ENCODE measurements at regions not wholly inside any gene's neighbourhood (a gene's known extent, or its start where the extent isn't known, plus 50 kb on each side); places are given as distances from the start of the nearest gene placed in this dataset.

DNA sequence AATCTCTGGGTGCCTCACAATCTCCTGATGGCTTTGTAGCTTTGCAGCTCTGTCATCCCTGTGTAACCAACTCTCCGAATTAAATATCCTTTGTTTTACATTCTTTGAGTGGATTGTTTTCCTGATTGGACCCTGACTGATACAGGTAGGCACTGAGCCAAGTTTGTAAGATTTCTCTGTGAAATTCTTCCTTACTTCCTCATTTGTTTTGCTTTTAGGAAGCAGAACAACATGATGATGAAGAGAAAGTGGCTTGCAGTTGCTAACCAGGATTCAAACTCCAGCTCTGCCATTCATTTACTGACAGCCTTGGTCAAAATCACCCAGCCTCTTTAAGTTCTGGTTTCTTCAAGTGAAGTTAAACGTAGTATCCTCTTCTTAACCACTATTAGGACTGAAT is 452.3 kb downstream of the OMA1 start:
- TF ChIP-seq, protein P1, sequence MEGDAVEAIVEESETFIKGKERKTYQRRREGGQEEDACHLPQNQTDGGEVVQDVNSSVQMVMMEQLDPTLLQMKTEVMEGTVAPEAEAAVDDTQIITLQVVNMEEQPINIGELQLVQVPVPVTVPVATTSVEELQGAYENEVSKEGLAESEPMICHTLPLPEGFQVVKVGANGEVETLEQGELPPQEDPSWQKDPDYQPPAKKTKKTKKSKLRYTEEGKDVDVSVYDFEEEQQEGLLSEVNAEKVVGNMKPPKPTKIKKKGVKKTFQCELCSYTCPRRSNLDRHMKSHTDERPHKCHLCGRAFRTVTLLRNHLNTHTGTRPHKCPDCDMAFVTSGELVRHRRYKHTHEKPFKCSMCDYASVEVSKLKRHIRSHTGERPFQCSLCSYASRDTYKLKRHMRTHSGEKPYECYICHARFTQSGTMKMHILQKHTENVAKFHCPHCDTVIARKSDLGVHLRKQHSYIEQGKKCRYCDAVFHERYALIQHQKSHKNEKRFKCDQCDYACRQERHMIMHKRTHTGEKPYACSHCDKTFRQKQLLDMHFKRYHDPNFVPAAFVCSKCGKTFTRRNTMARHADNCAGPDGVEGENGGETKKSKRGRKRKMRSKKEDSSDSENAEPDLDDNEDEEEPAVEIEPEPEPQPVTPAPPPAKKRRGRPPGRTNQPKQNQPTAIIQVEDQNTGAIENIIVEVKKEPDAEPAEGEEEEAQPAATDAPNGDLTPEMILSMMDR (conservative IDR thresholded peaks at IDR 0.05; ENCODE audit: low read depth, low read length) = no peak
- TF ChIP-seq EZH2phosphoT487 (IDR thresholded peaks at IDR 0.05; ENCODE audit: borderline replicate concordance, low read length) = no peak

Measured in PC-3 (cell line).